GM18505 (cell line): ENCODE measurements at regions not wholly inside any gene's neighbourhood (a gene's known extent, or its start where the extent isn't known, plus 50 kb on each side); places are given as distances from the start of the nearest gene placed in this dataset.
"Not testable (repeated sequence)": the region's sequence is repeated elsewhere in the genome, so short reads cannot be mapped to it uniquely, and the experiment has no call there.

Experiments used
- ATAC-seq: cut with Tn5 transposase; IDR thresholded peaks from one replicate; pipeline ENCODE4 v1.9.1; 2021; ENCODE audit not compliant: unreplicated experiment
- POLR2A ChIP-seq: IDR thresholded peaks from 4 replicates; pipeline ENCODE4 v1.6.1; 2011; ENCODE audit warnings: borderline replicate concordance; ENCODE audit not compliant: insufficient read depth, insufficient read length; ENCODE audit errors: extremely low read depth

DNA sequence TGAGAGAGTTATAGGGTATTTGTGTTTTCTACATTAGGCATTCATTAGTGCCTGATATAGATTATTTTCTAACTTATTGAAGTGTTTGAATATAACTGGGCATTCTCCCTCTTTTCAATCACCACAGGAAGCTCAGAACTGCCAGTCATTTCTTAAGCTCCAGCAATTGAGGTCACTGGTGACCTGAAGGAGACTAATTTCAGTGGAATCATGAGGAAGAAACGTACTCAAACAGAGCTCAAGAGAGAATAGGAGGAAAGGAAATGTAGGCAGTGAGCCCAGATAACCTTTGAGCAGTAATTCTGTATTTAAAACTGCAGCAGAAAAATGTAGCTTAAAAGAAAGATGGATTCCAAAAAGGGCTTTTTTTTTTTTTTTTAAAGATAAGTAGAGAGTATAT lies 1035.5 kb downstream of the SOCS6 start:
- TF ChIP-seq POLR2A: no peak
- no peak for ATAC-seq

GRCh38 chr18:71322201-71322600 lies 1033.4 kb downstream of the SOCS6 start:
- no peak for TF ChIP-seq POLR2A
- no peak for ATAC-seq

GRCh38 chr18:71321319-71321718 lies 1032.5 kb downstream of the SOCS6 start:
- TF ChIP-seq POLR2A: no peak
- no peak for ATAC-seq

DNA sequence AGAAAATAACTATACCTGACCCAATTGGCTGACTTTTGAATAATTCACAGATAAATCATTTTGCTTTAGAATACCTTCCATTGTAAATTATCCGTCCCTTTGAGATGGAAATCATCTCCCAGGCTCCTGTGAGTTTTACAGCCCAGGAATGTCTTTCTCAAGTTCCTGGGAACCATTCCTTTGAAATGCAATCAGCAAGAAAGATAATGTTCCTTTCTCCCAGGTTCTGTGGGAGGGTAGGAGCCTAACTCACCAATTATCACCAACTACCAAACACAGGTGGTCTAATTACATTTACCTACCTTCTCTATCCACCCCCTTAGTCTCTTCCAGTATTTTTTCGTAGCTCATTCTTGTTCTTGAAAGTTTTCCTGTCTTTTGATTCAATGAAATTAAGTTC lies 1016.0 kb downstream of the SOCS6 start:
- ATAC-seq: no peak
- no peak for TF ChIP-seq POLR2A

GRCh38 chr18:71303743-71304142 lies 1014.9 kb downstream of the SOCS6 start:
- not testable (repeated sequence) for ATAC-seq

GRCh38 chr18:71301596-71301995 lies 1012.8 kb downstream of the SOCS6 start:
- TF ChIP-seq POLR2A: no peak

GRCh38 chr18:71294201-71294600 lies 1005.4 kb downstream of the SOCS6 start:
- ATAC-seq: not testable (repeated sequence)

More at GRCh38 chr18:71301596-71301995, 1012.8 kb downstream of the SOCS6 start:
- no peak for ATAC-seq

GRCh38 chr18:71293322-71293721 lies 1004.5 kb downstream of the SOCS6 start:
- TF ChIP-seq POLR2A: no peak
- ATAC-seq: no peak

GRCh38 chr18:71287268-71287667 lies 998.4 kb downstream of the SOCS6 start:
- TF ChIP-seq POLR2A: no peak
- ATAC-seq: no peak

DNA sequence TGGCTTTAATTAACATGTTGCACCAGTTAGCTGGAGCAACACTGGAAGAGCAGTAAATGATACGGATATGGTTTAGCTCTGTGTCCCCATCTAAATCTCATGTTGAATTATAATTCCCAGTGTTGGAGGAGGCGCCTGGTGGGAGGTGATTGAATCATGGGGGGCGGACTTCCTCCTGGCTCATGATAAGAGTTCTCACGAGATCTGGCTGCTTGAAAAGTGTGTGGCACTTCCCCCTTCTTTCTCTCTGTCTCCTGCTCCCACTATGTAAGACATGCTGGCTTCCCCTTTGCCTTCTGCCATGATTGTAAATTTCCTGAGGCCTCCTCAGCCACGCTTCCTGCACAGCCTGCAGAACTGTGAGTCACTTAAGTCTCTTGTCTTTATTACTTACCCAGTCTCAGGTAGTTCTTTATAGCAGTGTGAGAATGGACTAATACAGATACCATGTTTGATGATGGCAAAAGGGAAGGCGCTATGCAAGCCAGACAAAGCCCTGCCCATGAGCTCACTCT lies 963.6 kb downstream of the SOCS6 start:
- ATAC-seq: no peak
- TF ChIP-seq POLR2A: no peak

- TF ChIP-seq POLR2A: no peak
- no peak for ATAC-seq
Observed at GRCh38 chr18:71250191-71250590, 961.3 kb downstream of the SOCS6 start.

DNA sequence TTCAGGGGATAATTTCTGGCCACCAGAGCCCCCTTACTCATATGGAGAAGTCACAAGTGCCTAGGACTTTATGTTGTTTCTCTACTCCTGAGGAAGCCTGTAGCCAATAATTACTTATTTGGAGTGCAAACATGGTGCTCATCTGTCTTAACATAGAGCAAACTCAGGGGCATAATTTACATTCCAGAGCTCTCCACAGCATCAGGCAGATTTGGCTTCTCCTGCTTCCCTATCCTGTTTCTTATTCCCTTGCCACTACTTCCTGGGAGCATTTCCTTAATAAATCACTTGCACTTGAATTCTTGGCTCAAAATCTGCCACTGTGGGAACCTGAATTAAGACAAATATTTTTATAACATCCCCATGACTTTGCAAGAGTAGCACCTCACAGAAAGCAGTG lies 960.9 kb downstream of the SOCS6 start:
- ATAC-seq: no peak
- TF ChIP-seq POLR2A: no peak

DNA sequence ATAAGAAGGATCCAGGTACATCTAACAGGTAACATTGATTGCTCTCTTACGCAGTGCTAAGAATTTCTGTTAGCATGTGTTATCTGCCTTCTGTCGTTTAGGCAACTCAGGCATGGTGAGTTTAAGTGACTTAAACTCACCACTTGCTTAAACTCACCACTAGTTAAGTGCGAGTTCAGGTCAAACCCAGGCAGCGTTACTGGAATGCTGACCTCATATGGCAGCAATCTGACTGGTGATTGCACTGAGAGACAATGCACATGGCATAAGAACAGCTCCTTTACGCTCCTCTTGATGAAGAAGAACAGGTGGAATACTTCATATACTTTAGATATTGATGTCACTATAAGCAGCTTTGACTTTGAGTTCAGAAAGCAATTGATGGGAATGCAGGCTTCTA lies 954.1 kb downstream of the SOCS6 start:
- no peak for ATAC-seq
- TF ChIP-seq POLR2A: no peak

GRCh38 chr18:71238974-71239624 lies 950.3 kb downstream of the SOCS6 start:
- no peak for TF ChIP-seq POLR2A
- ATAC-seq: no peak

DNA sequence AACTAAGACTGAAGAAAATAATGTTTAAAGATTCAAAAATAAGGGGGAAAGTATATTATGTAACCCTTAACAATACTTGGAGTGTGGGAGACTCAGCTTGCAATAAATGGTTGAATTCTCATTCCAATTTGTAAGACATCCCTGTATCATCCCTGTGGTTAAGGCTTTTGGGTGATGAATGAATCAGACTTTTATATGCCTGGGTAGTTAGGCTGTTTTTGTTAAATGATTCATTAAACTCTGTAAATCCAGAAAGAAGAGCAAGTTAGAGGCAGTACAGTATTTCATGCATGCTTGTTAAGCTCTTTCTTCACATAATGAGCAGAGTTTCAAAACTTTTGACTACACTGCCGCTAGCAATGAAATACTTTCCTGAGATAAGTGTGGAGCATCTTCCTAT lies 948.8 kb downstream of the SOCS6 start:
- no peak for ATAC-seq
- TF ChIP-seq POLR2A: no peak
